Mesenteric fat pad (tissue), 1 donor: ENCODE measurements at regions not wholly inside any gene's neighbourhood (a gene's known extent, or its start where the extent isn't known, plus 50 kb on each side); places are given as distances from the start of the nearest gene placed in this dataset.
"Not testable (repeated sequence)": the region's sequence is repeated elsewhere in the genome, so short reads cannot be mapped to it uniquely, and the experiment has no call there.

Source experiments
- DNase-seq: peaks from one replicate; pipeline ENCODE4 v3.0.0-alpha.2; 2020; ENCODE audit warnings: low spot score
- donor health status: DM: yes; HTN: yes; CAD: no.

DNA sequence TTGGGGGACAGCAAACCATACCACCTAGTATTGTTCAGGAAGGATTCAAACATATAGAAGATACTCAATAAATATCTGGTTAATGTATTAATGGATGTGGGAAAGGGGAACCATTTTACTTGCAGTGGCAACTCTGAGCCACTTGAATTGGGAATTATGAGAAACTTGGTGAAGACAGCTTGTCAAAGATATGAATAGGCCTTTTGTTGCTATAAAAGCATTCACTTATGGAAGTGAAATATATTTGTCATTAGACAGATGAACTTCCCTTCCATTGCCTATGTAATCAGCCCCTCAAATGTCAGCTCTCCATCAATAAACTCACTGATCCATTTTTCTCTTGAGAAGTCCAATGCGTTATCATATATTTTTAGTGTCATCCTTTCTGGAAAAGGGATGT, 56.1 kb downstream of the GPR85 start:
- DNase-seq = no peak

DNA sequence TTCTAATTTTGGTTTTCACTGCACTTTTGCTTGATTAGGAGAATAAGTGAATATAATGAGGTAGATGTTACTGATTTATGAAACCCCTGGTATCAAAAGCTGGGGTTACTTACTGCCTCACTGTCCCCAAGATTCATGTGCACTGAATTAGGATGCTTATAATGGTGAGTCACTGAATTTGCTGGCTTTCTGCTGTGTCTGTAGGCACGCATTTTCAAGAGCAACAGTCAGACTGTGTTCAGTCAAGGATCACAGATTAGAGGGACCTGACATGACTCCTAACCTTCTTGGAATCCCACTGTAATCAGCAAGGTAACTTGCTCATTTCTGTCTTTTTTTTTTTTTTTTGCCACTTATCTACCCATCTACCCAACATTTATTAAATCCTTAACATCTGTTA, 59.7 kb downstream of the GPR85 start:
- no peak for DNase-seq

DNA sequence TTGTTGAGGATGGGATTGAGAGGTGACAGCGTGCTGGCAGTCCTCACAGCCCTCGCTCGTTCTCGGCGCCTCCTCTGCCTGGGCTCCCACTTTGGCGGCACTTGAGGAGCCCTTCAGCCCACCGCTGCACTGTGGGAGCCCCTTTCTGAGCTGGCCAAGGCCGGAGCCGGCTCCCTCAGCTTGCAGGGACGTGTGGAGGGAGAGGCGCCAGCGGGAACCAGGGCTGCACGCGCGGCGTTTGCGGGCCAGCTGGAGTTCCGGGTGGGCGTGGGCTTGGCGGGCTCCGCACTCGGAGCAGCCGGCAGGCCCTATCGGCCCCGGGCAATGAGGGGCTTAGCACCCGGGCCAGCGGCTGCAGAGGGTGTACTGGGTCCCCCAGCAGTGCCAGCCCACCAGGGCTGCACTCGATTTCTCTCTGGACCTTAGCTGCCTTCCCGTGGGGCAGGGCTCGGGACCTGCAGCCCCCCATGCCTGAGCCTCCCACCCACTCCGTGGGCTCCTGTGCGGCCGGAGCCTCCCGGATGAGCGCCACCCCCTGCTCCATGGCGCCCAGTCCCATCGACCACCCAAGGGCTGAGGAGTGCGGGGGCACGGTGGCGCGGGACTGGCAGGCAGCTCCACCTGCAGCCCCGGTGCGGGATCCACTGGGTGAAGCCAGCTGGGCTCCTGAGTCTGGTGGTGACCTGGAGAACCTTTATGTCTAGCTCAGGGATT, 69.3 kb downstream of the GPR85 start:
- DNase-seq = not testable (repeated sequence)

DNA sequence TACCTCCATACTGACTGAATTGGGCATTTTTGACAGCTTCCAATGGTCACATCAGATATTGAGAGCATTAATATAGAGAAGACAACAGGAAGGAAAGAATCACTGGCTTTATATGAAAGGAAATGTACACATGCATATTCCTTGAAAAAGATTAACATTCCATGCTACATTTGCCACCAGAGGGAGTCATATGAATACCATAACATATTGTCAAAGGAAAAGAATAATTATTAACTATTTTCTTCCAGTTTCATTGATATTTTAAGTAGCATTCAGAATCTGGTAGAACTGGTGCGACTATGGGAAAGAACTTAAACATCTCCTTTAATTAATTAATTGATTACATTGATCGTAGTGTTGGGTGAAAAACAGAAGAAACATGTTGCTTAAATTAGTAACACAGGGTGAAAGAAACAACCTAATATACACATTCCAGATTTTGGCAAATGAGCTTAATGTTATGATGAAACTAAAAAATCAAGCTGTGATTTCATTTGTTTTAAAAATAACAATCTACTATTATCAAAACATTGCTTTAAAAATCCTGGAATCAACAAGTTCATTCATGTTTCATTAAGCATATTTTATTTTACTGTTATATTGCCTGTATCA, 71.5 kb downstream of the GPR85 start:
- no peak for DNase-seq

DNA sequence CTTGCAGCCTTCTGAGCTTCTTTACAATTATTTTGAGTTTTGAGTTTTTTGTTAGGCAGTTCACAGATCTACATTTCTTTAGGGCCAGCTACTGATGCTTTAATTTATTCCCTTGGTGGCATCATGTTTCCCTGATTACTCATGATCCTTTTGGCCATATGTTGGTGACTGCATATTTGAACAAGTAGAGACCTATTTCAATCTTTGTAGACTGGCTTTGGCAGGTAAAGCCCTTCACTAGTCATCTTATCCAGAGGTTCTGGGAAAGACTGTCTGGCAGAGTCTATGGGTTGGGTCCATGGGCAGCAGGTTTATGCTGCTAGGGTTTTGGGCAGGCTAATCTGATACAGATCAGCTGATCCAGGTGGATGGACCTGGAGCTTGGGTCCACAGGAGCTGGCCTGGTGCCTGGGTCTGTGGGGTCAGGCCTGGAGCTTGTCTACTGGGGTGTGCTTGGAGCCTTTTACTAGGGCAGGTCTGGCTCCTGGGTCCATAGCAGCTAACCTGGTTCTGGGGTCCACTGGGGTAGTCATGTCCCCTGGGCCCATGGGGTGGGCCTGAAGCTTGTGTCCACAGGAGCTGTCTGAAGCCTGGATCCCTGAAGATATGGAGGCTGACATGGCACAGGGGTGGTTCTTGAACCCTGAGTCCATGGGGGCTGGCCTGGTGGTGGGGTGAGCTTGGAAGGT, 72.7 kb downstream of the GPR85 start:
- DNase-seq = no peak

DNA sequence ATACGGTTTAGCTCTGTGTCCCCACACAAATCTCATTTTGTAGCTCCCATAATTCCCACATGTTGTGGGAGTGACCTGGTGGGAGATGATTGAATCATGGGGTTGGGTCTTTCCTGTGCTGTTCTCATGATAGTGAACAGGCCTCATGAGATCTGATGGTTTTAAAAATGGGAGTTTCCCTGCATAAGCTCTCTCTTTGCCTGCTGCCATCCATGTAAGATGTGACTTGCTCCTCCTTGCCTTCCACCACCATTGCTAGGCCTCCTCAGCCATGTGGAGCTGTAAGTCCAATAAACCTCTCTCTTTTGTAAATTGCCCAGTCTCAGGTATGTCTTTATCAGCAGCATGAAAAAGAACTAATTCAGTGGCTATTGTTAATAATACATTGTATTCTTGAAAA, 73.8 kb downstream of the GPR85 start:
- not testable (repeated sequence) for DNase-seq

DNA sequence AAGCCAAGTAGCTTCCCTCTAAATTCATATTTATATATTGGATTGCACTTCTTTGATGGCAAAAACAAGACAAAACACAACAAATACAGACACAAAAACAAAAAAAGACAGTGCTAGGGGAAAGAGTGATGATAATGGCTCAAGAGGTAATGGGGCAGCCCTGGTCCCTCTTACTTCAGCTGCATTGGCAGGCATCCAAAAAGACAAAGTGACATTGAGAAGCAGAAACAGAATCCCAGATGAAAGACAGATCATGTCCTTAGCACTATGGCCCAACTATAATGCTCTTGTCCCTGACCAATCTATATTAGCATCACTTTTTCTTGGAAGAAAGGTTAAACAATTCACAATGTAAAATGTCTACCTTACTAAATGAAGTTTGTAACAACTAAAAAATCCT, 76.2 kb downstream of the GPR85 start:
- DNase-seq = no peak

DNA sequence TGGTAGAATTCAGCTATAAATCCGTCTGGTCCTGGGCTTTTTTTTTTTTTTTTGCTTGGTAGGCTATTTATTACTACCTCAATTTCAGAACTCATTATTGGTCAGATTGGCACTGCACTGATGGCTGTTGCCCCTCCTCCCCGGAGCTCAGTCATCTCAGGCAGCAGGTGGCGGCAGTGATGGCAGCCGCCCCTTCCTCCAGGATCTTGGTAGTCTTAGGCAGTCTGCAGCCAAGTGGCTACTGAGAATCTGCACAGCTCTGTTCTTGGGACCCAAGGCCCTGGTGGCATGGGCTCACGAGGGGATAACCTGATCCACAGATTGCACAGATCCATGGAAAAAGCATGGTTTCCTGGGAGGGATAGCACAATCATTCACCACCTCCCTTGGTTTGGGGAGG, 77.9 kb downstream of the GPR85 start:
- DNase-seq = no peak

DNA sequence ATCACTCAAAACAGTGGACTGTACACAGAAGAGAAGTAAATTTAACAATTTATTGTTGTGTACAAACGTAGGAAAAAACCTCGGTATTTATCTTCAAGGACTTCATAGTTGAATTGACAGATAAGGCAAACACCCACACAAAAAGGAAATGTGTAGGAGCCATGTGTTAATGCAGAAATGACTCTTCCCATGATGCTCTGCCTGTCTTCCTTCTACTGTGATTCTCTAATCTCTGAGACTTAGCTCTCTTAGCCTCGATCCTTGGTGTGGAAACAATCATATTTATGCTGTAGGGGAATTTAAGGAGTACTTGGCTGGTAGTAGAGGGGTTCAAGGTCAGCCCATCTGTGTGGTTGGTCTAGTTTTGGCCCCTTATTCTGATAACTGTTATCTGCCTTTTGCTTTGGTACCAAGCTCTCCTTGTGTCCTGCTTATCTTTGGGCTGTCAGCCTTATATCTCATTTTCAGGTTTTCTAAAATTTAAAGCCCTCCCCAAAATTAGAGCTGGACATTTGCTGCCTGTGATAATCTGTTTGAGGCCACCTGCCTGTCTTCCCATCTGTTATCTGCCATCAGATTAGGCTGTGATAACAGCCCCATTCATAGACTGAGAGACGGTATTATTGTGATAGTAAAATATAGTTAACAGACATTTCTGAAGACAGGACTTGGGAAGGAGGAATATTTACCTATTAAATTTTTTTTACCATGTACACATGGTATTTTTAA, 81.7 kb downstream of the GPR85 start:
- DNase-seq = no peak

DNA sequence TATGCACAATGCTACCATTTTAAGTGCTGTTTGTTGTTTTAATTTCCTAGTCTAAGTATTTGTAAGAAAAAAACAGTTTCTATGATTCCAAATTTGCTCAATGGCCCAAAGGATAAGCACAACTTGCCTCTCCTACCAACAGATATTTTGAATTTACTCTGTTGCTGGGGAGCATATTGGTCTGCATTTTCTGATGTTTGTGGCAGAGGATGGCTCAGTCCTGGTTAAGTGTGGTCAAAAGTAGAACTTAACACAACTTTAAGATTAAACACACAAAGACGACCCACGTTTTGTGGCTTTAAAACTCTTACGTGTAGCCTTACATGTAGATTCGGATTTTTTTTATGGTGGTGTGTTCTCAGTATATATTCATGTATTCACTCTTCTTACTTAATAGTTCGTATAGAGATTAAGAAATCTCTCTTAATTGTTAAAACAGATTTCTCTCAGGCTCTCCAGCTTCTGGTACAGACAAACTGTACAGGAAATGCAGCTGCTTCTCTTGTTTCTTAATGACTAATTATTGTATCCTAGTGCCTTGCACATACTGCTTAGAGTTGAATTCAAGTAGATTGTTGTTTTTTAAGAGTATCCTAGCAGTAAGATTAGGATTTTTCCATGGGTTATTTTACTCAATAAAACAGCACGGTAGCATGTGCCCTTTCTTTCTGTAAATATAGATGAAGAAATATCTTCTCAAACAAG, 86.2 kb downstream of the GPR85 start:
- no peak for DNase-seq

DNA sequence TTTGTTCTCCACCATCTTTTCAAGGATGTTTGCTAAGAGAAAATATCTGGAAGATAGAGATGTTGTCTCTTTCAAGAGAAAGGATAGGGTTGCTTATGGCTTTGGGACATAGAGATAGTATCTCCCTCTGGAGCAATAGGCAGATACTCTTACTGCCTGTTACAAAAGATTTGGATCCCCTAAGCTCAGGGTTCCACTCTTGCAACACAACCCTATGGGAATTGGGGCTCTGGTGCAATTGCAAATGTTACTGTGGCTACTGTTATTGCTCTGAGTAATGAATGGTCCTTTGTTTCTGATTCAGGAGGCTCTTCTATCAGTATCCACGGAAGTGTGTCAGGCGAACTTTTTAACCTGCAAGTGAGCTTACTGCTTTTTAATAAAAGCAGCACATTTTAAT, 88.8 kb downstream of the GPR85 start:
- DNase-seq = no peak

DNA sequence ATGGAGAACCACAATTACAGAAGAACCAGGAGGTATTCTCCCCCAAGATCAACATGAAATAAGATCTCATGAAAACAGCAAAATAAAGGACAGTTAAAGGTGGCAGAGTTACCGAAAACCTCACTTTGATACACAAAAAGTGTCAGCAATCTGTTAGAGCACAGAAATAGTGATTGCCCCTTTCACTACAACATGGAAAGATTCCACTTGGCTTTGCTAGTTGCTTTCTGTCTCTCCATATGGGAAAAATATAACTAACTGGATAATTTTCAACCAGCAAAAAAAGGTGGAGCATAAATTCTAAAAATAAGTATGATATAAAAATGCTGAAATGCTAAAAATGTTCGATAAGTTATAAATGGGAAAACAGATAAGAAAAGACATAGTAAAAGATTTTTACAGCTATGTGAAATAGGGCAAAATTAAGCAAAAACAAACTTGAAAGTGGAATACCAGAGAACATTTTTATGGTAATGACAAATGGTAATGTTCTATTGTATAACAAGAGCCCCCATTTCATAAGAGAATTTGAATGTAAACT, 90.2 kb downstream of the GPR85 start:
- no peak for DNase-seq

DNA sequence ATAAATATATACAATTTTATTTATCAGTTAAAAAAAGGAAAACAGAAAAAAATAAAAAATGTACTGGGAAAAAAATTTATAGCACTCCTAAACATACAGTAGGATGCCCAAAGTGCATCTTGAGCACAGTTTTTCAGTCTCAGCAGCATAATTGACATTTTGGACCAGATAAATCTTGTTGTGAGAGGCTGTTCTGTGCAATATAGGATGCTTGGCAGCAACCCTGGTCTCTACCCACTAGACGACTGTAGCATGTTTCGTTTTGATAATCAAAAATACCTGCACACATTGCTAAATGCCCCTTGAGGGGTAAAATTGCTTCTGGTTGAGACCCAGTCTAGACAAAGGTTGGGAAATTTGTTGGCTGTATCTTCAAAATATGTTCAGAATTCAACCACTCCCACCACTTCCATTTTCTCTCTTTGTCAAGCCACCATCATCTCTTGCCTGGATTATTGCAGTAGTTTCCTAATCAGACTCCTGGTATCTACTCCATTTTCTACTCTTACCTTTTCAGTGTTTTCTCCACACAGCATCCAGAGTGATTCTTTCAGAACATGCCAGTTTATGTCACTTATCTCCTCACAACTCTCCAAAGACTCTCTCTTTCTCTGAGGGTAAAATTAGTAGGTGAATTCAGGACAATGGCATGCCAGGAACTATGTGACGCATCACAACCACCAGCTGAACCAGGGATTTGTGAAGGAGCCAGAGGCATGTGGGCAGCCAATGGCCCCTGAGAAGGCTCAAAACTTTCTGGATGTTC, 91.4 kb downstream of the GPR85 start:
- DNase-seq = no peak

DNA sequence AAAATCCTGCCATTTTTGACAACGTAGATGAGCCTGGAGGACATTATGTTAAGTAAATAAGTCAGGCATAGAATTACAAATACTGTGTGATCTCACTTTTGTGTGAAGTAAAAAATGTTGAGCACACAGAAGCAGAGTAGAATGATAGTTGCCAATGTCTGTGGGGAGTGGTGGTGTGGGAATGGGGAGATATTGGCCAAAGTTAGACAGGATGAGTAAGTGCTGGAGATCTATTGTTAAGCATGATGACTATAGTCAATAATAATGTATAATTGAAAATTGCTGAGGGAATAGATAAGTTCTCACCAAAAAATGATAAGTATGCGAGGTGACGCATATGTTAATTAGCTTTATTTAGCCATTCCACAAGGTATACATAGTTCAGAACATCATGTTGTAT, 92.0 kb downstream of the GPR85 start:
- no peak for DNase-seq

DNA sequence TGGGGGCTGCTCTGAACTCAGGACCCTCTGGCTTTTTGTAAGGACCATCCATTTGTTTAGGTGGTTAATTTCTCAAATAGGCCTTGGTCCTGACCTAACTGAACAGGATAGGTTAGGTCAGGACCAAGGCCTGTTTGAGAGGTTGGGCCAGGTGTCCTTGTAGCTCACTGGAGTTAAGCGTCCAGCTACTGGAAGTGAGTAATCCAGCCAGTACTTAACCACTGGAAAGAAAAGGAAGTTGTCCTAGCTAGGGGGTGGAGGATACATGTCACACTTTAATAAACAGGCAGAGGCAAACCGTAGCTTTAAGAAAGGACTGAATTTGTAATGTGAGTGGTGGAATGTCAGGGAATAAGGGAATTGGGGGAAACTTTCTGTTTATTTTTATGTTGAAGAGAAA, 96.0 kb downstream of the GPR85 start:
- DNase-seq = no peak

DNA sequence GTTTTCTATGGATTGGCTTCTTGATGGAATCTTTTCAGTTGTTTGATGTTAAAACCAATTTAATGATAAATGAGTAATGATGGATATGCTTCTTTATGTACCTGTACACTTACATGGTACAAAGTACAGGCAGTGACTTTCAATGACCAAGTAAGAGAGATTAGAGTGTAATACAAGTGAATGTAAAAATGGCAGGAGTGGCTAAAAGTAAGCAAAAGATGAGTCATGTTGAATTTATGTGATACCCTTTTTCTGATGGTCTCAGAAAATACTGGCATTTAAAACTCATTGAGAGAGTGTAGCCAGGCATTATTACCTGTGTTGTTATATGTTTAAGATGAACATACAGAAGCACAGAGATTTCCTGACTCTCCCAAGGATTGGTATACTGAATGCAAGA, 97.1 kb downstream of the GPR85 start:
- no peak for DNase-seq

DNA sequence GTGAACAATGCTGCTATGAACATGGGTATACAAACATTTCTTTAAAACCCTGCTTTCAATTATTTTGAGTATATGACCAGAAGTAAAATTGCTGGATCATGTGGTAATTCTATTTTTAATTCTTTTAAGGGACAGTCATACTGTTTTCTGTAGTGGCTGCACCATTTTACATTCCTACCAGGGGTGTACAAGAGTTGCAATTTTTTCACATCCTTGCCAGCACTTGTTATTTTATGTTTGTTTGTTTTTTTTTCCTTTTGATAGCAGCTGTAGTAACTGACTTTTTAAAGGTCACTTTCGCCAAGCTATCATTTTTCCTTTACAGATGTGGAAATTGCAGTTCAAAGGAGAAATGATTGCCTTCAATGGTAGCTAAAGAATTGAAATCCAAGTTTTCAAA, 99.5 kb downstream of the GPR85 start:
- DNase-seq = no peak

DNA sequence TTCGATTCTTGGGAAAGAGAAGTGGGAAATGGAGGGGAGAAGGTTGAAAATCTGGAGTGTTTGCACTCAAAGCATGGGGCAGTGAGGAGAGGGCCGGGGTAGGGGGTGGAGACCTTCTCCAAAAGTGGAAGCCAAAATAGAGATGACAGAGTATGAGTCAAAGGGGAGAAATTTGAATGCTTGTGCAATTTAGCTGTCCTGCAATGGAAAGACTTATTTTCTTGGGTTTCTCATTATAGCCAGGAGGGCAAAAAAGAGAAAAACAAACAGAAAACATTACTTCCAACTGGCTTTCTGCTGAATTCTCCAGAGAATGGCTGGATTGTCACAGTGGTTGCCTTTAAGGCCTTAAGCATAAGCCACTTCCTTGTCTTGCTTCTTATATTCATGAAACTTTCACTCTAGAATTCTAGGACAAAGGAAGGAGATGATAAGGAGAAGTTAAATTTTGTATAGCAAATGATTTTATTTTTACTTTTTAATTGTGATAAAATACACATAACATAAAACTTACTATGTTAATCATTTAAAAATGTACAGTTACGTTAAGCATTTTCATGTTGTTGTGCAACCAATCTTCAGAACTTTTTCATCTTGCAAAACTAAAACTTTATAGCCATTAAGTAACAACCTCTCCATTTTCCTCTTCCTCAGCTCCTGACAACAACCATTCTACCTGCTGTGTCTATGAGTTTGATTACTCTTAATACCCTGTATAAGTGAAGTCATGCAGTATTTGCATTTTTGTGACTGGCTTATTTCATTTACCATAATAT, 100.2 kb downstream of the GPR85 start:
- DNase-seq = no peak

DNA sequence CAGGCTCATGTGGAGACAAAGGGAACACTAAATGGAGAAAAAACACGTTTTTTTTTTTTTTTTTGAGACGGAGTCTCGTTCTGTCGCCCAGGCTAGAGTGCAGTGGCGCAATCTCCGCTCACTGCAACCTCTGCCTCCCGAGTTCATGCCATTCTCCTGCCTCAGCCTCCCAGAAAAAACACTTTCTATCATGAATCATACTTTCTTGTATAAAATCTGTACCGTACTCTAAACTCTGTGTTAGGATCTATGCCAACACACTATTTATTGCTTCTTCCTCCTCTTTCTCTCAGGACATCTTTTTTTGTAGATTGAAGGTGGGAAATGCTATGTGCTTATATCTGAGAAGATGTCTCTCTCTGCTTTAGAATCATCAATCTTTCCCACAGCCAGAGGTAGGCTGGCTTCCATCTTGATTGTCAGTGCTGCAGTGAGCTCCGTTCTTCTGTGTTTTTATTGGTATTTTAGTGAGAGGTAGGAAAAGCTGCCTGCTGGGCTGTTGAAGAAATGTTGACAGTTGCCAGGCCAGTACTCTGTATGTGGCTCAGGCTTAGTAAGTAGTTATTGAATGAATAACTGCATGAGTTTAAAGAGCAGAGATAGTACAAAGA, 101.1 kb downstream of the GPR85 start:
- no peak for DNase-seq
